ENCODE measurements at regions not wholly inside any gene's neighbourhood (a gene's known extent, or its start where the extent isn't known, plus 50 kb on each side); places are given as distances from the start of the nearest gene placed in this dataset.

DNA sequence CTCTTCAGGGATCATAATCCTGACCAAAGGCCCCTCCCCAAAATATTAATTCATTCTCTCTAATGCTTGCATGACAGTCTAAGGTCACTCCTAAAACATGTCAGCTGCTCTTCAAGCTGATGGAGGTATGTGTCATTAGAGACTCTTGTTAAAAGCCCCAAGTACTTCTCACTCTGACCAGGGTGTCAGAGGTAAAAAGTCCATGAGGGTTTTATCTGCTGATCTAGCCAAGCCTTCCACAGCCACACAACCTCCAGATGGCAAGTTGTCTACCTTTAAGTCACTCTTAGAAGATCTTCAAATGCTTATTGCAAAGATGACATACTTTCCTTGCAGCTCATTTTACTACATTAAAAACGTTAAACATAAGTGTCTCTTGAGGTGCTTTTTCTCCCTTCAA is 83.6 kb upstream of the ETAA1 start:
- ATAC-seq (no peak), DNase-seq (ENCODE audit: low read depth, low spot score) (no peak)
- no peaks in the 10 kb centered on the region for H3K9me3 ChIP-seq (ENCODE audit: control insufficient read depth, insufficient read depth, low read depth, low read length)
- no peaks in the 10 kb centered on the region for H3K4me1 ChIP-seq (ENCODE audit: control insufficient read depth, insufficient read depth, low read length)
- no peak overlapping the region for H3K27ac ChIP-seq (ENCODE audit: low read length)
- ChIA-PET POLR2A (no interaction called here), CTCF (no interaction called here)
- intact Hi-C loops (cut with micrococcal nuclease; ENCODE audit: unreplicated experiment) (no loop called here), in situ Hi-C loops (cut with HindIII; ENCODE audit: low pct_unique_long_range_greater_than_20kb, low sequenced_read_pairs) (no loop called here)
- no TSS peak for BruUV-seq (replicated peaks)
- H3K4me3 ChIP-seq (ENCODE audit: low read depth in 2 of 2, low read length in 2 of 2) = no peak overlapping the region
- TF ChIP-seq REST (IDR thresholded peaks at IDR 0.05; ENCODE audit: insufficient read depth in 1 of 2, low read depth in 2 of 2, low read length in 1 of 2) = no peak
- TF ChIP-seq POLR2AphosphoS5 (IDR thresholded peaks at IDR 0.05; ENCODE audit: low read depth, low read length) = no peak
- no peak for TF ChIP-seq TCF7L2 (IDR thresholded peaks at IDR 0.05; ENCODE audit: low read depth, low read length)
- no peak for TF ChIP-seq SIN3A (IDR thresholded peaks at IDR 0.05; ENCODE audit: borderline replicate concordance, insufficient read depth, low read depth, low read length)
- H3K27me3 ChIP-seq (ENCODE audit: control insufficient read depth, insufficient read depth, low read length) = no peaks in the 10 kb centered on the region
- H3K36me3 ChIP-seq (ENCODE audit: control insufficient read depth, insufficient read depth, low read length) = no peaks in the 10 kb centered on the region

DNA sequence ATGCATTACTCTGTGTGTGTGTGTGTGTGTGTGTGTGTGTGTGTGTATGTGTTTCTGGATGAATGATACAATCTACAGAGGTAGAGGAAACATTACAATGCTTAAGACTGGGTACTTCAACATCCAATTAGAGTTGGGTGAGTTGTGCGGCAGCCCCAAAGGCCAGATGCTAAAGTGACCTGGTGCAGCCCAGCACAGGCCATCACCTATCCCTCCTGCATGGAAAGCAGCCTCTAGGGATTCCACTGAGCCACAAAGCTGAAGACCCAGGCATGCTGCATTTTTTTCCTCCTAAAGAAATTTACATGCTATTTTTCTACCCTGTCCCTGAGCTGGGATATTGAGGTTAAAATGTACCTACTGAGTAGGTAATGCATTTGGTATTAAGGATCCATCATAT is 79.1 kb upstream of the ETAA1 start:
- Histone ChIP-seq H3K36me3 (ENCODE audit: control insufficient read depth, insufficient read depth, low read length) (no peaks in the 10 kb centered on the region), H3K27me3 (ENCODE audit: control insufficient read depth, insufficient read depth, low read length) (no peaks in the 10 kb centered on the region), H3K9me3 (ENCODE audit: control insufficient read depth, insufficient read depth, low read depth, low read length) (no peaks in the 10 kb centered on the region), H3K4me1 (ENCODE audit: control insufficient read depth, insufficient read depth, low read length) (no peaks in the 10 kb centered on the region), H3K4me3 (ENCODE audit: low read depth in 2 of 2, low read length in 2 of 2) (no peak overlapping the region), H3K27ac (ENCODE audit: low read length) (no peak overlapping the region)
- CTCF ChIA-PET = no interaction called here
- DNase-seq (ENCODE audit: low read depth, low spot score) (no peak), ATAC-seq (no peak)
- TF ChIP-seq, protein P1, sequence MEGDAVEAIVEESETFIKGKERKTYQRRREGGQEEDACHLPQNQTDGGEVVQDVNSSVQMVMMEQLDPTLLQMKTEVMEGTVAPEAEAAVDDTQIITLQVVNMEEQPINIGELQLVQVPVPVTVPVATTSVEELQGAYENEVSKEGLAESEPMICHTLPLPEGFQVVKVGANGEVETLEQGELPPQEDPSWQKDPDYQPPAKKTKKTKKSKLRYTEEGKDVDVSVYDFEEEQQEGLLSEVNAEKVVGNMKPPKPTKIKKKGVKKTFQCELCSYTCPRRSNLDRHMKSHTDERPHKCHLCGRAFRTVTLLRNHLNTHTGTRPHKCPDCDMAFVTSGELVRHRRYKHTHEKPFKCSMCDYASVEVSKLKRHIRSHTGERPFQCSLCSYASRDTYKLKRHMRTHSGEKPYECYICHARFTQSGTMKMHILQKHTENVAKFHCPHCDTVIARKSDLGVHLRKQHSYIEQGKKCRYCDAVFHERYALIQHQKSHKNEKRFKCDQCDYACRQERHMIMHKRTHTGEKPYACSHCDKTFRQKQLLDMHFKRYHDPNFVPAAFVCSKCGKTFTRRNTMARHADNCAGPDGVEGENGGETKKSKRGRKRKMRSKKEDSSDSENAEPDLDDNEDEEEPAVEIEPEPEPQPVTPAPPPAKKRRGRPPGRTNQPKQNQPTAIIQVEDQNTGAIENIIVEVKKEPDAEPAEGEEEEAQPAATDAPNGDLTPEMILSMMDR (IDR thresholded peaks at IDR 0.05) = no peak
- no peak for TF ChIP-seq POLR2AphosphoS5 (IDR thresholded peaks at IDR 0.05; ENCODE audit: low read depth, low read length)
- TF ChIP-seq SIN3A (IDR thresholded peaks at IDR 0.05; ENCODE audit: borderline replicate concordance, insufficient read depth, low read depth, low read length) = no peak
- TF ChIP-seq REST (IDR thresholded peaks at IDR 0.05; ENCODE audit: insufficient read depth in 1 of 2, low read depth in 2 of 2, low read length in 1 of 2) = no peak
- no peak for TF ChIP-seq TCF7L2 (IDR thresholded peaks at IDR 0.05; ENCODE audit: low read depth, low read length)
- BruUV-seq (replicated peaks) = no TSS peak
- POLR2A ChIA-PET = no interaction called here
- intact Hi-C loops (cut with micrococcal nuclease; ENCODE audit: unreplicated experiment) (no loop called here), in situ Hi-C loops (cut with HindIII; ENCODE audit: low pct_unique_long_range_greater_than_20kb, low sequenced_read_pairs) (no loop called here)
